ENCODE measurements at regions not wholly inside any gene's neighbourhood (a gene's known extent, or its start where the extent isn't known, plus 50 kb on each side); places are given as distances from the start of the nearest gene placed in this dataset.

DNA sequence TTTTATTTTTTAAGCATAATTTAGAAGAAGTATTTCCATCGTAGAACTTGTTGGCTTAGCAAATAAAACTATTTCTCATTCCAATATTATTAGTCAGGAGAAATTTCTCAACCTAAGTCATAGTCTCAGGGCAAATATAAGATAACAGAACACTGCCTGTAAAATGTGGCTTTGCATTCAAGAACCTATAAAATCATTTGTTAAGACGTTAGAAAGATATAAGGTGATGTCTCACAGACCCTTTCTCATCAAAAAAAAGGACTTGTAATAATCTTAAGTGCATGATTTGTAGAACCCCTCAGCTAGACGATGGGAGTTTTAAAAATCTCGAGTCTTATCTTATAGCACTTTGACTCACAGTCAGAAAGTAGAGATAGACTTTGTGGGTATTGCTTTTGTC is 314.7 kb upstream of the CFAP20DC start:
- no peak for TF ChIP-seq POLR2A (IDR thresholded peaks at IDR 0.05)
- TF ChIP-seq, protein P1, sequence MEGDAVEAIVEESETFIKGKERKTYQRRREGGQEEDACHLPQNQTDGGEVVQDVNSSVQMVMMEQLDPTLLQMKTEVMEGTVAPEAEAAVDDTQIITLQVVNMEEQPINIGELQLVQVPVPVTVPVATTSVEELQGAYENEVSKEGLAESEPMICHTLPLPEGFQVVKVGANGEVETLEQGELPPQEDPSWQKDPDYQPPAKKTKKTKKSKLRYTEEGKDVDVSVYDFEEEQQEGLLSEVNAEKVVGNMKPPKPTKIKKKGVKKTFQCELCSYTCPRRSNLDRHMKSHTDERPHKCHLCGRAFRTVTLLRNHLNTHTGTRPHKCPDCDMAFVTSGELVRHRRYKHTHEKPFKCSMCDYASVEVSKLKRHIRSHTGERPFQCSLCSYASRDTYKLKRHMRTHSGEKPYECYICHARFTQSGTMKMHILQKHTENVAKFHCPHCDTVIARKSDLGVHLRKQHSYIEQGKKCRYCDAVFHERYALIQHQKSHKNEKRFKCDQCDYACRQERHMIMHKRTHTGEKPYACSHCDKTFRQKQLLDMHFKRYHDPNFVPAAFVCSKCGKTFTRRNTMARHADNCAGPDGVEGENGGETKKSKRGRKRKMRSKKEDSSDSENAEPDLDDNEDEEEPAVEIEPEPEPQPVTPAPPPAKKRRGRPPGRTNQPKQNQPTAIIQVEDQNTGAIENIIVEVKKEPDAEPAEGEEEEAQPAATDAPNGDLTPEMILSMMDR (IDR thresholded peaks at IDR 0.05 in 4 of 5, conservative IDR thresholded peaks at IDR 0.05 in 1 of 5) = no peak

Data from gastrocnemius medialis (tissue), 4 donors.